ENCODE measurements at regions not wholly inside any gene's neighbourhood (a gene's known extent, or its start where the extent isn't known, plus 50 kb on each side); places are given as distances from the start of the nearest gene placed in this dataset.

- no peak for TF ChIP-seq EZH2 (IDR thresholded peaks at IDR 0.05; ENCODE audit: borderline replicate concordance, low read length)
- no peak for TF ChIP-seq CTCF (IDR thresholded peaks at IDR 0.05; ENCODE audit: low read length)
Measured at GRCh38 chr4:183821076-183821853, 83.8 kb upstream of the STOX2 start.
